Forelimb muscle (tissue), 1 donor: ENCODE measurements at regions not wholly inside any gene's neighbourhood (a gene's known extent, or its start where the extent isn't known, plus 50 kb on each side); places are given as distances from the start of the nearest gene placed in this dataset.

Experiments used
- DNase-seq: peaks from one replicate; pipeline ENCODE4 v3.0.0-alpha.2; 2013; ENCODE audit warnings: low read depth

GRCh38 chr9:1474671-1475070, 424.5 kb downstream of the DMRT2 start:
- DNase-seq: no peak

- DNase-seq: no peak
Observed at GRCh38 chr9:1490341-1491232, 440.4 kb downstream of the DMRT2 start.

GRCh38 chr9:1492156-1492555, 442.0 kb downstream of the DMRT2 start:
- no peak for DNase-seq

GRCh38 chr9:1495282-1496030, 445.3 kb downstream of the DMRT2 start:
- no peak for DNase-seq

- DNase-seq: no peak
Observed at GRCh38 chr9:1505489-1505888, 455.3 kb downstream of the DMRT2 start.

- DNase-seq: no peak
Observed at GRCh38 chr9:1510712-1511111, 460.6 kb downstream of the DMRT2 start.

- DNase-seq: no peak
Observed at GRCh38 chr9:1513105-1513504, 462.9 kb downstream of the DMRT2 start.

- no peak for DNase-seq
Observed at GRCh38 chr9:1514250-1514649, 464.1 kb downstream of the DMRT2 start.

GRCh38 chr9:1514776-1515363, 464.7 kb downstream of the DMRT2 start:
- no peak for DNase-seq

GRCh38 chr9:1515557-1515956, 465.4 kb downstream of the DMRT2 start:
- DNase-seq: no peak

- DNase-seq: no peak
Observed at GRCh38 chr9:1521547-1521946, 471.4 kb downstream of the DMRT2 start.

GRCh38 chr9:1522219-1522767, 472.1 kb downstream of the DMRT2 start:
- DNase-seq: no peak

GRCh38 chr9:1528456-1528855, 478.3 kb downstream of the DMRT2 start:
- DNase-seq: no peak

- DNase-seq: no peak
Observed at GRCh38 chr9:1530696-1531095, 480.5 kb downstream of the DMRT2 start.

GRCh38 chr9:1531424-1531823, 481.3 kb downstream of the DMRT2 start:
- DNase-seq: no peak

GRCh38 chr9:1532171-1532570, 482.0 kb downstream of the DMRT2 start:
- DNase-seq: no peak

- DNase-seq: no peak
Observed at GRCh38 chr9:1535051-1535450, 480.1 kb upstream of the SMARCA2 start.

- no peak for DNase-seq
Observed at GRCh38 chr9:1535599-1535998, 479.5 kb upstream of the SMARCA2 start.

GRCh38 chr9:1536522-1537170, 478.5 kb upstream of the SMARCA2 start:
- DNase-seq: no peak

GRCh38 chr9:1538301-1538700, 476.8 kb upstream of the SMARCA2 start:
- no peak for DNase-seq

- DNase-seq: no peak
Observed at GRCh38 chr9:1539216-1539615, 475.9 kb upstream of the SMARCA2 start.

GRCh38 chr9:1550636-1551035, 464.5 kb upstream of the SMARCA2 start:
- no peak for DNase-seq
